NT2/D1 (cell line): ENCODE measurements at regions not wholly inside any gene's neighbourhood (a gene's known extent, or its start where the extent isn't known, plus 50 kb on each side); places are given as distances from the start of the nearest gene placed in this dataset.

ENCODE experiments used
- SUZ12 ChIP-seq: IDR thresholded peaks from 2 replicates; pipeline ENCODE4 v1.6.1; 2011; ENCODE audit not compliant: insufficient read length, insufficient read depth; ENCODE audit errors: extremely low read depth
- YY1 ChIP-seq: IDR thresholded peaks from 2 replicates; pipeline ENCODE4 v1.6.1; 2011; ENCODE audit not compliant: insufficient read length, insufficient read depth
- ZNF274 ChIP-seq: IDR thresholded peaks from 2 replicates; pipeline ENCODE4 v1.6.1; 2011; ENCODE audit warnings: mild to moderate bottlenecking, low read depth, low read length

DNA sequence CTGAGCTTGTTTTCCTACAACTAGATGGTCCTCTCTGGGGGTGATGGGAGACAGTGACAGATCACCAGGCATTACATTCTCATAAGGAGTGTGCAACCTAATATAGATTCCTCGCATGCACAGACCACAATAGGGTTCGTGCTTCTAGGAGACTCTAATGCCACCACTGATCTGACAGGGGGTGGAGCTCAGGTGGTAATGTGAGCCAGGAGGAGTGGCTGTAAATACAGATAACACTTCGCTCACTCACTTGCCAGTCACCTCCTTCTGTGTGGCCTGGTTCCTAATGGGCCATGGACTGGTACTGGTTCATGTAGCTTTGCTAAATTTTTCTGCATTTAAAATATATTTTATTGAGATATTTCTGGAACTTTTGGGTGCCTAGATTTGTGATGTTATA, 202.3 kb upstream of the ZNF32 start:
- TF ChIP-seq ZNF274 (no peak), SUZ12 (no peak), YY1 (no peak)
